ENCODE measurements at regions not wholly inside any gene's neighbourhood (a gene's known extent, or its start where the extent isn't known, plus 50 kb on each side); places are given as distances from the start of the nearest gene placed in this dataset.

DNA sequence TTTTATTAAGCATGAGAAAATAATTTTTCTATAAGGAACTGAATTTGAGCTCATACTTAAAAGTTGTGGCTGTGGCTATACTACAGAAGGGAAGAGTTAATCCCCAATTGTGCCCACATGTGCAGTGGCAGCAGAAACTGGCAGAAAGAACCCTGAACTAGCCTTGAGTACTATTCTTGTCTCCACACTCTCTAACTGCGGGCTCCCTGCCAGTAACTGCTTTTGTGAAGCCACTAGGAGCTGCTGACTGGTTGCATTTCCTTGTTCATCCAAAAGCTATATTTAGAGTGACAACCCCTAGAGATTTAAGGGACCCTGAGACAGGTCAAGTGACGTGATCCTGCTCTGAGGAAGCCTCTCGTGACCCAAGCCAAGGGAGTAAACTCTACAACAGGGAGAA is 238.6 kb downstream of the ELAVL2 start:
- ATAC-seq, result peak; percentile 91 to 98 (median 94)
- H3K36me3 ChIP-seq, result no peaks in the 10 kb centered on the region
- peaks cover 0 to 6% (median 0%) of the 10 kb centered on the region in 11 donors for H3K9me3 ChIP-seq
- peak overlapping the region in 9 of 10 donors; percentile 31 to 70 (median 59) for H3K27ac ChIP-seq
- H3K4me1 ChIP-seq, result peaks cover 0 to 57% (median 36%) of the 10 kb centered on the region in 9 donors
- H3K27me3 ChIP-seq, result no peaks in the 10 kb centered on the region
- WGBS, 2 donors, result 11% methylated on average over 3 of the region's 3 CpGs
- H3K4me3 ChIP-seq, result no peak overlapping the region
- intact Hi-C loops (cut with DNase I), result no loop called here
- peak; percentile 75 to 93 for DNase-seq
- TF ChIP-seq, protein P1, sequence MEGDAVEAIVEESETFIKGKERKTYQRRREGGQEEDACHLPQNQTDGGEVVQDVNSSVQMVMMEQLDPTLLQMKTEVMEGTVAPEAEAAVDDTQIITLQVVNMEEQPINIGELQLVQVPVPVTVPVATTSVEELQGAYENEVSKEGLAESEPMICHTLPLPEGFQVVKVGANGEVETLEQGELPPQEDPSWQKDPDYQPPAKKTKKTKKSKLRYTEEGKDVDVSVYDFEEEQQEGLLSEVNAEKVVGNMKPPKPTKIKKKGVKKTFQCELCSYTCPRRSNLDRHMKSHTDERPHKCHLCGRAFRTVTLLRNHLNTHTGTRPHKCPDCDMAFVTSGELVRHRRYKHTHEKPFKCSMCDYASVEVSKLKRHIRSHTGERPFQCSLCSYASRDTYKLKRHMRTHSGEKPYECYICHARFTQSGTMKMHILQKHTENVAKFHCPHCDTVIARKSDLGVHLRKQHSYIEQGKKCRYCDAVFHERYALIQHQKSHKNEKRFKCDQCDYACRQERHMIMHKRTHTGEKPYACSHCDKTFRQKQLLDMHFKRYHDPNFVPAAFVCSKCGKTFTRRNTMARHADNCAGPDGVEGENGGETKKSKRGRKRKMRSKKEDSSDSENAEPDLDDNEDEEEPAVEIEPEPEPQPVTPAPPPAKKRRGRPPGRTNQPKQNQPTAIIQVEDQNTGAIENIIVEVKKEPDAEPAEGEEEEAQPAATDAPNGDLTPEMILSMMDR (IDR thresholded peaks at IDR 0.05), result peak in 5 of 9 donors; percentile 7 to 50 (median 41)

DNA sequence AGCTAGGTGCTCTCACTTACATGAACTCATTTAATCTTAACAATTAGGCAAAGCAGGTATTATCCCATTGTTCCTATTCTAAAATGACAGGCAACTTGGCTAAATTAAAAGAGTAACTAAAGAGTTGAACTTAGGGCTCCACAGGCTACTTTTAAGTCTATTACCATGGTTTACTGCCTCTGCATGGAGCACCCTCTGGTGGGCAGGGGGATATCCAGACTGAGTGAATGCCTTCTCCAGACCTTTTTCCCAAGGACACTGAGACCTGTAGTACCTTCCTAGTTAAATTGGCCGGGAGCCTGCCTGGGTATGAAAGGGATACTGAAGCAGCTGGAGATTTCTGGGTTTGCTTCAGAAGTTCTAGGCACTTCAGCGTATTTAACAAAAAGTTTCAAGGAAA is 238.1 kb downstream of the ELAVL2 start:
- Histone ChIP-seq H3K4me1 (peaks cover 0 to 57% (median 36%) of the 10 kb centered on the region in 9 donors), H3K27ac (peak overlapping the region in 7 of 10 donors; percentile 1 to 70 (median 59)), H3K36me3 (no peaks in the 10 kb centered on the region), H3K27me3 (no peaks in the 10 kb centered on the region), H3K4me3 (no peak overlapping the region), H3K9me3 (peaks cover 0 to 6% (median 0%) of the 10 kb centered on the region in 11 donors)
- peak in 5 of 8 donors; percentile 3 to 53 (median 18) for ATAC-seq
- intact Hi-C loops (cut with DNase I), result no loop called here
- no peak for DNase-seq
- TF ChIP-seq, protein P1 (IDR thresholded peaks at IDR 0.05), result peak in 2 of 9 donors; percentile 3 to 6
- 78 to 88% methylated on average over 2 of the region's 2 CpGs for WGBS, 2 donors

DNA sequence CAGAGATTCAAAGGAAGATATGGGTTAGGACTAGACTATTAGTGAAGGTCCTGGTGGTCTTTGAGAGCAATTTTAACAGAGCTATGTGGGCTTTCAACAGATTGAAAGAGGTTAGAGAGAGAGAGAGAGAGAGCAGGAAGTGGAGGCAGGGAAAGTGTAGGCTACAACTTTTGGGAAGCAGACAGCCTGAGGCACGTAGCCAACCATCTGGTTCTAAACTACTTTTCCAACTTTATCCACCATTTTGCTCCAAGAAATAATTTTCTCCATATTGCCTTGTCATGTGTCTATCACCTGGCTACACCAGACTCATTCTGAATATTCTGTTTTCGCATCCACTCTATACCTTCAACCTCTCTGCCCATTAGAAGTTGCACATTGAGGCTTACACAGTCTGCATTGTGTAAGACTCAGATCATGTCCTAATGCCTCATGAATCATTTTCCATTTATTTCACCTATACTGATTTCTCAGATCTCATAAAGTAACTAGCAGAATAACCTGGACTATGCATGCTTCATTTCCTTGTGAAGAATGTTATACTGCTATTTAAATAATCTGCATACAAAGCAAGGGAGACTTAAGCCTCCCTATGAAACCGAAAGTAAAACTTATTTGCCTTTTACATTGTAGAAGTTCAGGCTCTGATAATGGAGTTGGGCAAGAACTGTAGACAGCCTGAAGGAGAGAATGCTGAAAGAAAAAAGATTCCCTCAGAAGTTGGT is 235.6 kb downstream of the ELAVL2 start:
- H3K4me3 ChIP-seq, result peak overlapping the region in 5 of 10 donors; percentile 7 to 39 (median 24)
- WGBS, 2 donors, result 57% methylated on average over 3 of the region's 3 CpGs
- peak overlapping the region in 9 of 10 donors; percentile 18 to 65 (median 47) for H3K27ac ChIP-seq
- DNase-seq (no peak), ATAC-seq (peak in 4 of 8 donors; percentile 41 to 63 (median 50))
- intact Hi-C loops (cut with DNase I), result no loop called here
- H3K27me3 ChIP-seq, result no peaks in the 10 kb centered on the region
- H3K36me3 ChIP-seq, result no peaks in the 10 kb centered on the region
- H3K9me3 ChIP-seq, result peaks cover 0 to 6% (median 0%) of the 10 kb centered on the region in 11 donors
- peaks cover 0 to 57% (median 36%) of the 10 kb centered on the region in 9 donors for H3K4me1 ChIP-seq
- TF ChIP-seq, protein P1 (IDR thresholded peaks at IDR 0.05), result no peak

DNA sequence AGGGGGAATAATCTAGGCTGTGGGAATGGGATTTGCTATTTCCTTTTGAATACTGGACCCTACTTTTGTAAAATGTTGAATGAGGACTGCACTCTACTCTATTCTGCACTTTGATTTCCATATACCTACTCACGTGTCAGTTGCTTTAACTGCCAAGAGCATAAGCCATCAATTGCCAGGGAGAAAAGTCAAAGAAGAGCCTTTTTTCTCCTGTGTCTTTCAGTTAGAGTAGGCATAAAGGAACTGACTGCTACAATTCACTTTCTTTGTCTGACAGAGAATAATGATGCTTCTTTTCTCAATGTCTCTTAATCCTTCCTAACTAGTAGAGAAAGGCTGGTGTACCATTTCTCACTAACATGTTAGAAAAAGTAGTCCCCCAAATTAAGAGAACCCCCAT is 231.6 kb downstream of the ELAVL2 start:
- no peaks in the 10 kb centered on the region for H3K9me3 ChIP-seq
- 77 to 84% methylated on average over 1 of the region's 1 CpG for WGBS, 2 donors
- H3K36me3 ChIP-seq, result no peaks in the 10 kb centered on the region
- intact Hi-C loops (cut with DNase I), result no loop called here
- H3K27me3 ChIP-seq, result no peaks in the 10 kb centered on the region
- DNase-seq (no peak), ATAC-seq (no peak)
- no peak overlapping the region for H3K4me3 ChIP-seq
- peaks cover 0 to 44% (median 30%) of the 10 kb centered on the region in 9 donors for H3K4me1 ChIP-seq
- H3K27ac ChIP-seq, result no peak overlapping the region
- TF ChIP-seq, protein P1 (IDR thresholded peaks at IDR 0.05), result no peak

Data from heart right ventricle (tissue), 16 donors.